ENCODE measurements at regions not wholly inside any gene's neighbourhood (a gene's known extent, or its start where the extent isn't known, plus 50 kb on each side); places are given as distances from the start of the nearest gene placed in this dataset.

DNA sequence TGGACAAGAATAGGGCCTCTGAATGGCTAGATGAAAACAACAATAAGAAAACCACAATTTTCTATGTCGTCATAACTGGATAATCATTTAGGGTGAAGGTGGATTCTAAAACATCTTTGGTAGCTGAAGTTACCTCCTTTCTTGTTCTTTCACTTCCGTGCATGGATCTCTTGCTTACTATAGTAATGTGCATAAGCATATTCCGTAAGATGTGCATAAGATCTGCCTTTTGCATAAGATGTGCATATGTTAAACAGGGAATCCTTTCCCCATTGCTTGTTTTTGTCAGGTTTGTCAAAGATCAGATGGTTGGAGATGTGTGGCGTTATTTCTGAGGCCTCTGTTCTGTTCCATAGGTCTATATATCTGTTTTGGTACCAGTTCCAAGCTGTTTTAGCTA is 353.6 kb downstream of the MTX2 start:
- DNase-seq = no peak

- no peak for DNase-seq
These were observed 357.6 kb downstream of the MTX2 start for GRCh38 chr2:176626796-176627195.

GRCh38 chr2:176628438-176628837 is 359.2 kb downstream of the MTX2 start:
- DNase-seq = no peak

DNA sequence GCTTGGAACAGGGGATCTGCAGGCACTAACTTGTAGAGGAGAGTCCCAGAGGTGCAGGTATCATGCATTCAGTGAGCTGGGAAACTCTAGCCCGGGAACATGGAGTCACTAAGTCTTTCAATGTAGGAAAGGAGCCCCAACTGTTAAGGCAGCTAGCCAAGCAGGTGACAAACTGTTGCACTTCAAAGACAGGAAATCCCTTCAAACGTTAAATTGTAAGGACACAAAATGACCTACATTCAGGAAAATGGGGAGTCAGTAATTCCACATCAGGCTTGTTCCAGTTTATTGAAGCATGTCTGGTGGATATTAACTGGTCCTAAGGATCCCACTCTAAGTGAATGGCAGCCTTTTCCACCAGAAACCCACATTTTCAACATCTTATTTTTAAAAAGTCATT is 364.5 kb downstream of the MTX2 start:
- no peak for DNase-seq

GRCh38 chr2:176636401-176636800 is 367.2 kb downstream of the MTX2 start:
- DNase-seq = no peak

- no peak for DNase-seq
These were observed 367.9 kb downstream of the MTX2 start for GRCh38 chr2:176637142-176637485.

GRCh38 chr2:176637486-176638166 is 368.4 kb downstream of the MTX2 start:
- DNase-seq = no peak

DNA sequence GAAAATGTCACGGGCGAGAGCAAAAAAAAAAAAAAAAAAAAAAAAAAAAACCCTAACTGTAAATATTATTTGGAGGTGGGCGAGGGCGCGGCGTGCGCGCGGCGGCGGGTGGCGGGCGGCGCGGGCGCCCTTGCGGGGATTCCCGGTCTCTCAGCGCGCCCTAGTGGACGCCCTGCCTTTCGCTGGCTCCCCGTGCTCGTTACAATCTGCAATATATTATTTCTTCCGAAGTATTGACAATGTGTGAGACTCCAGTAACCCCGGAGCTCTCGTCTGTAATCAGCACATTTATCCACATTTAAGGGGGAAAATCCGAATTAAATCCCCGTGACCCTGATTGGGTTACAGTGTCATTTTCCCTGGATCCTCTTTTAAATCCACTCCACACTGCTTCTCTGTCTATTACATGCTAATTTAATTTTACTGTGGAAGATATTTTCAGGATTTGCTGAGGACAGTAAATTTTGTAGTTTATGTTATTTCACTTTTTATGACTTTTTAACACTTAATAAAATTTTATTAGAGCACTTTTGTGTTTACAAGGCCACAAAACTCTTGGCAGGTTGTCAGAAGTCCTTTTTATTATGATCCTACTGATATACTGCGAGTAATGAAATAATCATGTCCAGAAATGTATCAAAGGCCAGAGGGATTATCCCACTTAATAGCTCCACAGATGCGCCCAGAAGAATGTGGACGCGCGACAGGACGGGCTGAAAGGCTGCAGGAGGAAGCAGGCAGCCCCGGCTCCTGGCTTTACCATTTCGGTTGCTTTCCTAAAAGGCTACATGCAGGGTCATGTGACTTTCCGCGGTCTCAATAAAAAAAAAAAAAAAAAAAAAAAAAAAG is 369.1 kb downstream of the MTX2 start:
- peak; percentile 27 to 64 for DNase-seq

- no peak for DNase-seq
These were observed 369.7 kb downstream of the MTX2 start for GRCh38 chr2:176639016-176639343.

DNA sequence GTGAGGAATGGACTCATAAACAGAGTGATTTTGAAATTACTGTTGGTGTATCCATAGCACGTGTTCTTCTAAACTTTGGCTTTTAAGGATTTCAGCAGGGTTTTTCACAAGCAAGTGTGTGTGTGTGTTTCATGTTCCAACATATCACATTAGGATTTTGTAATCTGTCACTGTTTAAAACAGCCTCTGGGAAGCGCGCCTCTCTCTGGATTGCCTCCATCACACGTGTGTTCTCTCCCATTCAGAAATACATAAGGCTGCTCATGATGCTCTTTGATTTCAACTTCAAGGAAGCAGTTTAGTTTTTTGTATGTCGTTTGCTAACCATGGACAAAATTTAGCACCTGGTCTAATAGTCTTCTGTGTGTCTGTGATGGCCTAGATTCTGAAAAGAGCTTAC is 370.4 kb downstream of the MTX2 start:
- DNase-seq = no peak

DNA sequence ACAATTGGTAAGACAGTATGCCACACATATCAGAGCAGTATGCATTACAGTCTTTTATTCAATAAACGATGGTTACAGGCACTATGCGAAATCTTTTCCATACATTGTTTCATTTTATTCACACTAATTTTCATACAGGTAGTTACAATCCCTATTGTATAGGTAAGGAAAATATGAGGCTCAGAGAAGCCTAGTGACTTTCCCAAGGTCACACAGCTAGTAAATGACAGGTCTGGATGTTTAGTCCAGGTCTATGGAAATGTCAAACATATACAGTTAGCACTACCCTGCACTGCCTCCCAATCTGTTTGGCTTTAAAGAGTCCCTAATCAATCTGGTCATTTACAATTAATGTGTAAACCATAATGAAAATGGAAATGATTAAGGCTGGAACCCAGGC is 372.2 kb downstream of the MTX2 start:
- no peak for DNase-seq

- no peak for DNase-seq
These were observed 372.8 kb downstream of the MTX2 start for GRCh38 chr2:176642074-176642473.

DNA sequence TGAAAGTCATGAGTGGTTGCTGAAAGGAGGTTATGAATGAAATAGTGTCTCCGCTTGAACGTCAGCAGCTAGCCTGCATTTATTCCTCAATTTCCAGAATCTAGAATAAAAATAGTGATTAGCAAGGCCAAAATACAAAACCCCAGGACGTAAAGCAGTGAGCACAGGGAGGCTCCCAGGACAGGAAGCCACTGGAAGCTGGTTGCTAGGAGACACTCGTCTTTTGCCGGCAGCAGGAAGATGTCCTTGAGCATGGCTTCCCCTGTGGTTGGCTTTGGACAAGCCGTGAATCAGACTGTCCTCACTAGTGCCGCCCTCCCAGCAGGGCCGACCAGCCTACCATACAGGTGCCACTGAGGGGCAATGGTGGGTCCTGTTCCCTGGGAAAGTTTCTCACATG is 374.4 kb downstream of the MTX2 start:
- DNase-seq = no peak

GRCh38 chr2:176645494-176645893 is 376.3 kb downstream of the MTX2 start:
- DNase-seq = no peak

GRCh38 chr2:176646033-176646615 is 376.9 kb downstream of the MTX2 start:
- DNase-seq = no peak

DNA sequence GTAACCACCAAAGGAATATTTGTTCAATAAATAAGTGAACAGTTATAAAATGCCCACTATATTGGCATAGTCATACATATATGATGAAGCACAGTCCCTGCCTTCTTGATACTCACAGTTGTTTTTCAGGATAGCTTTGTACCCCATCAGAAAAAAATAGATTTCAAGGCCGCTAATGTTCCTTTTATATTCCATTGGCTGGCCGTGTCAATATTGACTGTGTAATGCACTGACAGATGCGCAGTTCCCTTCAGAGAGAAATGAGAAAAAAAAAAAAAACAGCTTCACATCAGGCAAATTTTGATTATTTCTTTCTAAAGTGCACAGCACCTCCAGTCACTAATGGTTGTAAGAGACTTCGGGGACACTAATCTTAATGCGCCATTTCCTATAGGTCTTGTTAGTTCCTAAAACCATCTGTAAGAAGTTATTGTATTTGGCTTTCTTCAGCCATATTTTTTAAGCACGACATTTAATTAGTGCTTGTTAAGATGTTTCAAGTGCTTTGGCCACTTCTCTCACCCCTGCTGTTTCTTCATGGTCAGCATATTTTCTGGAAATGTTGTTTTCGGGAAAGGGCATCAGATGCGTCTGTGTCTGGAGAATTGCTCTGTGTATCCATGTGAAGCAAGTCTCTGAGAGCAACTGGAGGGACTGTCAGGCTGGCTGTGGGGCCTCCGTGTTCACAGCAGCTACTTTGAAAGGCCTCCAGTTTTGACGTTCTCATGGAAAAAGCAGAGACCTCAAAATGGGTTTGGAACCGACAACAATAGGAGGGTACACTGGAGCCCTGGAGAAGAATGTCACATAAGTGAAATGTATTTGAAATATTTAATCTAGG is 378.3 kb downstream of the MTX2 start:
- DNase-seq = no peak

DNA sequence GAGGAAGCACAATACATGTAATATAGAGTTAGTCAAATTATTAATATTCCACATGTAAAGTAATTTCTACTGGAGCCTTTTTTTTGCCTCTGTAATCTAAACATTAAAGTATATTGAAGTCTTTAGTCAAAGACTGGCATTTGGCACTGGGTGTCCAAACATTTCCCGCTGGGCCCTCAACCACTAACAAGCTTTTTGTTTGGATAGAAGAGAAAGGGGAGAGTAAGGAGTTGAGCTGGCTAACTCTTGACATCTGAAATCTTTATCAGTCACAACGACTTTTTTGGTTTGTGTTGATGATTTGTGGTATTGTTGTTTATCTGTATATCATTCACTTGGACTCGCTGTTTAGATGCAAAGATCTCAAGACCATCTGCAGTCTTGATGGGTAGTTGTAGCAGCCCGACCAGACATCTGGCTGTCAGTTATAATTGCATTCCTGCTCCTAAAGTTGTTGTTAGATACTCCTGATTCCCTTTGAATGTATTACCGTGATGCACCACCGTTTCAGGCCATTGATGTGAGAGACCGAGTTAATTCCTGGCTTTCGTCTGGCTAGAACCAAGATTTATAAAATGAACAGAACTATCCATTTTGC is 379.6 kb downstream of the MTX2 start:
- no peak for DNase-seq

- no peak for DNase-seq
These were observed 381.0 kb downstream of the MTX2 start for GRCh38 chr2:176650104-176650837.

DNA sequence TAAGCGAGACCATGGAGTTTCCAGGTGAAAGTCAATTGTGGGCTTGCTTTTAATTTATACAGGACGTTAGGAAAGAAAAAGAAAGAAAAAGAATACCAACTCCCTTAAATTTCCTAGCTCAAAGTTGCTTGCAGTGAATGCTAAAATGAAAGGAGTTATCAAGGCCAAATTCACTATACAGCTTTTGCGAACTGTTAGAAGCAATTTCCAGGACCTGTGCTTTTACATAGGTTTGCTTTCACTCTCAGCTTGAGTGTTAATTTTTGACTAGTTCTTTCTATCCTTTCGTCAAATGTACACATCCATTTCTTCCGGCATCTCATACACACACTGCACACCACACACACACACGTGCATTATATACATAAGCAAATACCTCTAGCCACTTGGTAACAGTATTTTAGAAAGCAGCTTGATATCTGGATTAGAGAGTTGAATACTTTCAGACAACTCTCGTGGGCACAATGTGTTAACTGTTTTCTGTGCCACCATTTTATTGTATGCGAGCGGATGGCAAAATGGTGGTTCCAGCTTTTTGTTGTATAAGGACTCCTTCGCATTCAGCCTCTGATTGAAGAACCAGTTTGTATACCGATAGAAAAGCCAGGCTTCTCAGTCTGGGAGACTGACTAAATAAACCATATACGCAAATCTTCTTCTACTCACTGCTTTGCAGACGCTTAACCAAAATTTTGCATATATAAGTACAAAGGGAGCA is 381.8 kb downstream of the MTX2 start:
- DNase-seq = no peak

GRCh38 chr2:176652300-176653182 is 383.3 kb downstream of the MTX2 start:
- DNase-seq = peak; percentile 11 to 69

All from NCI-H446 (cell line).